ENCODE measurements at regions not wholly inside any gene's neighbourhood (a gene's known extent, or its start where the extent isn't known, plus 50 kb on each side); places are given as distances from the start of the nearest gene placed in this dataset.

DNA sequence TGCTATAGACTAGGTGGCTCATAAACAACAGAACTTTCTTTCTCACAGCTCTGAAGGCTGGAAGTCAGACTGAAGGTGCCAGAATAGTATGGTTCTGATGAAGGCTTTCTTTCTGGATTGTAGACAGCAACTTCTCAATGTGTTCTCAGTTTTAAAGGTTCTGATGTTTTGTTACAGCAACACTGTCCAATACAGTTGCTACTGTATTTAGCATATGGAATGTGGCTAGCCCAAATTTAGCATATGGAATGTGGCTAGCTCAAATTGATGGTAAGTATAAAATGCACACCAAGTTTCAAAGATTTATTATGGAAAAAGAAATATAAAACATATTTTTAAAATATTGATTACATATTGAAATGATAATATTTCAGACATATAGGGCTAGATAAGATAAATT, 145.3 kb downstream of the MBL2 start:
- no peak overlapping the region for H3K4me3 ChIP-seq (ENCODE audit: low read length)
- DNase-seq (ENCODE audit: low read depth, low spot score), result no peak

DNA sequence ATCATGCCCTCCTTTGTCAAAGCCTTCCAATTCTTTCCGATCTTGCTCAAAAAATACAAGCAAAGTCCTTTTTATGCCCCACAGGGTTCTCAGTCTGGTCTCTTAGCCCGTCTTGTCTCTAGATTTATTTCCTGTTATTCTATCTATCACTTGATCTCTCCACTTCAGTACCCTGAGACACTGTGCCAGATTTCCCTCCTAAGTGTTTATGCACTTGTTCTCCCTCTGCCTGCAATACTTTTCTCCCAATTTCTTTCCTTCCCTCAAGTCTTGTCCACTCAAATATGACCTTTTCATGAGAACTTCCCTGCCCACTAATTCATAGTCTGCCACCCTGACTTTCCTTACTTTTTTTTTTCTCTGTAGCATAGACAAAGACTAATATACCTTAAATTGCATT, 141.4 kb downstream of the MBL2 start:
- no peak overlapping the region for H3K4me3 ChIP-seq (ENCODE audit: low read length)
- no peak for DNase-seq (ENCODE audit: low read depth, low spot score)

DNA sequence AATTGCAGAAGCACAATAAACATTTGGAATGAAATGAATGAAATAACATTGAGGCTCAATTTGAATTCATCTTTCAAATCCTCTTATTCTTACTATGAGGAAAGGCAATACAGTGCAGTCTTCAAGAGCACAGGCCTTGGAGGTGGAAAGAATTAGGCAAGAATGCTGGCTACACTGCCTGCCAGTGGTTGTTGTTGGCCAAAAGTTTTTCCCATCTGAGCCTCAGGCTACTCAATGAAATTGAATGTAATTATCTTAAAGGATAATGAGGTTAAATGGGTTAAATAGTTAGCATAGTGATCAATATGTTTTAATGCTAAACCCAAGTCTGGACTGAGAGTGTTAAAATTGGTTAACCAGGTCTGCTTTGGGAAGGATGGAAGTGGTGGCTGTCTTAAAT, 140.9 kb downstream of the MBL2 start:
- DNase-seq (ENCODE audit: low read depth, low spot score), result no peak
- no peak overlapping the region for H3K4me3 ChIP-seq (ENCODE audit: low read length)

GRCh38 chr10:52632591-52632990, 140.0 kb downstream of the MBL2 start:
- no peak overlapping the region for H3K4me3 ChIP-seq (ENCODE audit: low read length)
- DNase-seq (ENCODE audit: low read depth, low spot score), result no peak

- no peak for DNase-seq (ENCODE audit: low read depth, low spot score)
These were observed 139.3 kb downstream of the MBL2 start for GRCh38 chr10:52633266-52633665.

DNA sequence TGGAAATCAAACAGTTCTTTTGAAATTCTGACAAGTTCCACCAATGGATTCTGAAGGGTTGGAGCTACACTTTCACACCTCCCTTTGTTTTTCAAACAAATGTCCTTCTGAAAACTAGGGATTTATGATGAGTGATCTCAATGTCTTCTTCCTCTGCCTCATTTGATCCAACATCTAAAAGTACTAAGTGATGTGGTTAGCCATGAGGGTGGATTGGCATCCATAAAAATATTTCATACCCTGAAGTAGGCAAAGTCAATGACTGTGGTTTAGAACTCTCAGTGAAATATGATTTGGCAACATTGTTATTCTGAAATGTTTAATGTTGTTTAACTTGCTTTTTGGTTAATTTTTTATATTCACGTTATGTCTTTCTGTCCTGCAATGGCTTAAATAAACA, 136.9 kb downstream of the MBL2 start:
- H3K4me3 ChIP-seq (ENCODE audit: low read length), result no peak overlapping the region

More at GRCh38 chr10:52633266-52633665, 139.3 kb downstream of the MBL2 start:
- no peak overlapping the region for H3K4me3 ChIP-seq (ENCODE audit: low read length)

DNA sequence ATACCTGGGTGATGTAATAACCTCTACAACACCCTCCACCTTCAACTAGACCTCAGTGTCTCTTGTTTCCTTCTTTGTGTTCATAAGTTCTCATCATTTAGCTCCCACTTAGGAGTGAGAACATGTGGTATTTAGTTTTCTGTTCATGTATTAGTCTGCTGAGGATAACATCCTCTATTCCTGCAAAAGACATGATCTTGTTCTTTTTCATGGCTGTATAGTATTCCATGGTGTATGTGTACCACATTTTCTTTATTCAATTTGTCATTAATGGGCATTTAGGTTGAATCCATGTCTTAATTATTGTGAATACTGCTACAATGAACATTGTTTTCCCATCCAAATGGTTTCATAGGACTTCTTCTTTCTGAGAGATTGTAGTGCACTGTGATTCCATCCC, 135.7 kb downstream of the MBL2 start:
- H3K4me3 ChIP-seq (ENCODE audit: low read length), result no peak overlapping the region
- no peak for DNase-seq (ENCODE audit: low read depth, low spot score)

More for the DNA sequence above, 136.9 kb downstream of the MBL2 start:
- DNase-seq (ENCODE audit: low read depth, low spot score), result no peak

DNA sequence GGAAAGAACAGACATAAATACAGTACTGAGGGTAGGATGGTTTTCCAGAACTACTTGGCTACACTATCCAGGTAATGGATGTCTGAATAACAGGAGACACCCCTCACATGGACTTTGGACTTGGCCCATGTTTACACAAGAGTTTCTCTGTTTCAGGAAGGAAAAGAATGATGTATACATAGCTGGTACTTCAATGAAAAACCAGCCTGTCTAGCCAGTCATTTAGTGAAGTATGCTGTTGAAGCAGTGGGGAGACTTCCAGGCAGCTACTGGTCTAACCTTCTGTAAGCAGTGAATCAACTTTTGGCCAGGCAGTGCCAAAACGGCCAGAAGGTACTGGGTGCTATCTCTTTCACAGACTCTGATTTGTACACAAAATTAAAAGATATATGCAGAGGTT, 135.0 kb downstream of the MBL2 start:
- no peak for DNase-seq (ENCODE audit: low read depth, low spot score)
- no peak overlapping the region for H3K4me3 ChIP-seq (ENCODE audit: low read length)

GRCh38 chr10:52639652-52640051, 132.9 kb downstream of the MBL2 start:
- no peak overlapping the region for H3K4me3 ChIP-seq (ENCODE audit: low read length)
- DNase-seq (ENCODE audit: low read depth, low spot score), result peak; percentile 44

DNA sequence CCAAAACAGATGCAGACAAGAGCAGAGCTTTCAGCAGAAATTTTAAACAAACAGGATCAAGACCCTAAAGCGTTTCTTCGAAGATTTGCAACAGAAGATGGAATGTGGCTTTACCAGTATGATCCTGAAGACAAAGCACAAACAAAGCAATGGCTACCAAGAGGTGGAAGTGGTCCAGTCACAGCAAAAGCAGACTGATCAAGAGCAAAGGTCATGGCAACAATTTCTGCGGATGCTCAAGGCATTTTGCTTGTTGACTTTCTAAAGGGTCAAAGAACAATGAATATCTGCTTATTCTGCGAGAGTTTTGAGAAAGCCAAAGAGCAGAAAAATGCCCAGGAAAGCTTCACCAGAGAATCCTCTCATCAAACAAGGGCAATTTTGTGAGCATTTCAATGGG, 130.4 kb downstream of the MBL2 start:
- DNase-seq (ENCODE audit: low read depth, low spot score), result no peak
- no peak overlapping the region for H3K4me3 ChIP-seq (ENCODE audit: low read length)

DNA sequence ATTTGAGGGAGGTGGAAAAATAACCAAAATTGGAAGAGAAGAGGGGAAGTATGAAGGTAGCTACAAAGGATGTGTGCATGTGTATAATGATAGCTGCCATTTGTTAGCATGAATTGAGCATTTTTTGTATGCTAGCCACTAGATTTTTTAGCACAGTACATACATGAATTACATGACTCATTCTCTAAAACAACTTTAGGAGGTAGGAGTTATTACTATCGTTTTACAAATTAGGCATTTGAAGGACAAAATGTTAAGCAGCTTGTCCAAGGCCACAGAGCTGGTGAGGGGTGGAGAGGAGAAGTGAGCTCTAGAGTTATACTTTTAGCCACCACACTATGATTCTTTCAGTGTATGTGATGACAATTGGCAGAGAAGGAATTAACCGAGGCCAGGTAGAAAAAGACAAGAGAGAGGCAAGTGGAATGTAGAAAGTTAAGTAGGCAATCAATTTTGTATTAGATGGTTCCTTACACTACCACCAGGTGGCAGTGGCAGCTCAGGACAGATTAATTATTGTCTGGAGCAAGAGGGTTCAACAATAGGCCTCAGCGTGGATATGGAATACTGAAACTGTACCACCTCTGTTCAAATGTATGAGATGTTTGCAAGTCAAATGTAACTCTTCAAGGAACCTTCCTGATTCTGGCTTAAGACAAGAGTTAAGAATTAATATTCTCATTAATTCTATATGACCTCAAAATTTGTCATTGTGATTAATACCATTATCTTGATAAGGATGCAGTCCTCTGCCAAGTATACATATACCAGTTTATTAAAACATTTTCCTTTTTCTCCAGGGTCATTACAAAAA, 128.0 kb downstream of the MBL2 start:
- peak; percentile 35 for DNase-seq (ENCODE audit: low read depth, low spot score)
- no peak overlapping the region for H3K4me3 ChIP-seq (ENCODE audit: low read length)

GRCh38 chr10:52645187-52645758, 127.3 kb downstream of the MBL2 start:
- no peak for DNase-seq (ENCODE audit: low read depth, low spot score)
- H3K4me3 ChIP-seq (ENCODE audit: low read length), result no peak overlapping the region

DNA sequence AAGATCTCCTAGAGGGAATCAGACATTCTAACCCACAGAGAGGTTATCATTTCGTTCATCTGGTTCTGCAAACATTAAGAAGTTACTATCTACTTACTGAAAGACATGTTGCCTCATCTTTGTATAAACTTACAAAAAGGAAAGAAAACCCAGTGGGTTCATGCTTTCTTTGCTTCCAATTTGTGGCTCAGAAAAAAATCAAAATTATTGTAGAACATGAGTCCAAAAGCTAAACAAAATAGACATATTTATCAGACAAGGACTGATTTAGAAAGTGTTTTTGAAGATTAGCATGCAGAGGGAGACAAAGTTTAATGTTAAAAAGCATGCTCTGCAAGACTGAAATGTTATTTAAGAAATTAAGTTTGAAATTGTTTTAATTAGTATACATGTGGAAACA, 123.1 kb downstream of the MBL2 start:
- H3K4me3 ChIP-seq (ENCODE audit: low read length), result no peak overlapping the region
- no peak for DNase-seq (ENCODE audit: low read depth, low spot score)

- no peak for DNase-seq (ENCODE audit: low read depth, low spot score)
- no peak overlapping the region for H3K4me3 ChIP-seq (ENCODE audit: low read length)
These were observed 121.7 kb downstream of the MBL2 start for GRCh38 chr10:52650873-52651272.

- no peak overlapping the region for H3K4me3 ChIP-seq (ENCODE audit: low read length)
- no peak for DNase-seq (ENCODE audit: low read depth, low spot score)
These were observed 121.3 kb downstream of the MBL2 start for GRCh38 chr10:52651293-52651692.

- no peak for DNase-seq (ENCODE audit: low read depth, low spot score)
These were observed 119.9 kb downstream of the MBL2 start for GRCh38 chr10:52652431-52653262.

DNA sequence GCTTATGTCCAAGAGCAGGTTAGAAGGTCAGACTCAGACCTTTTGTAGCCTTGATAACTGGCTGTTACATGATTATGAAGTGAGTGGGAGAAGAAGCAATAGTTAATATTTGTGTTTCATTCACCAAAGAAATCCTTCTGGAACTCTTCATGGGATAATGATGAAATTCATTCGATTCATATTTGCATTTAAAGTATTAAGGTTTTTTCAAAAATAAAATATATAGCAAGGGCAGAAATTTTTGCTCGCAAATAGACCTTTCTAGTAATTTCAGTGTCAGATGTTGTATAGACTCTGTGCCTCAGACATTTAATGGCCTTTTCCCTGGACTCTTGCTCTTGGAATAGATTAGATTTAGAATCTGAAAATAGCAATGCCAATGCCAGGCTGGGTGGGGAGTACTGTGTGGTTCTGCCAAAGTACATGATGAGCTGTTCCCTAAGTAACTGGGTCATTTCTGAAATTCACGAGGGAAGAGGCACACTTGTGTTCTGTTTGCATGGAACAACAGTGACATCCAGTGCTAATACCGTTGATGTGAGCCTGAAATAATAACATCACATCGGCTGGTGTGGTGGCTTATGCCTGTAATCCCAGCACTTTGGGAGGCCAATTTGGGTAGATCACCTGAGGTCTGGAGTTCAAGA, 119.2 kb downstream of the MBL2 start:
- no peak overlapping the region for H3K4me3 ChIP-seq (ENCODE audit: low read length)
- no peak for DNase-seq (ENCODE audit: low read depth, low spot score)

More at GRCh38 chr10:52652431-52653262, 119.9 kb downstream of the MBL2 start:
- no peak overlapping the region for H3K4me3 ChIP-seq (ENCODE audit: low read length)

- no peak for DNase-seq (ENCODE audit: low read depth, low spot score)
- H3K4me3 ChIP-seq (ENCODE audit: low read length), result no peak overlapping the region
These were observed 118.4 kb downstream of the MBL2 start for GRCh38 chr10:52654201-52654600.

GRCh38 chr10:52658112-52658511, 114.5 kb downstream of the MBL2 start:
- H3K4me3 ChIP-seq (ENCODE audit: low read length), result no peak overlapping the region
- no peak for DNase-seq (ENCODE audit: low read depth, low spot score)

- DNase-seq (ENCODE audit: low read depth, low spot score), result no peak
- no peak overlapping the region for H3K4me3 ChIP-seq (ENCODE audit: low read length)
These were observed 113.5 kb downstream of the MBL2 start for GRCh38 chr10:52659085-52659484.
